GM12878 (cell line): ENCODE measurements at regions not wholly inside any gene's neighbourhood (a gene's known extent, or its start where the extent isn't known, plus 50 kb on each side); places are given as distances from the start of the nearest gene placed in this dataset.

Source experiments
- BCL11A ChIP-seq: IDR thresholded peaks from 2 replicates; pipeline ENCODE4 v1.6.1; 2011; ENCODE audit warnings: low read depth, low read length
- HDAC6 ChIP-seq: fragments of 200-600 bp; sonication (generic); IDR thresholded peaks from one replicate; pipeline ENCODE4 v1.8.0; 2017; ENCODE audit warnings: antibody characterized with exemption; ENCODE audit not compliant: unreplicated experiment
- ZNF622 ChIP-seq: fragments of 450-650 bp; IDR thresholded peaks from 2 replicates; pipeline ENCODE4 v1.6.1; 2017; ENCODE audit warnings: mild to moderate bottlenecking, inconsistent platforms
- TF ChIP-seq, protein P1 (sequence below): IDR thresholded peaks from 2 replicates; pipeline ENCODE4 v1.6.1; 2012; ENCODE audit warnings: improper control_type of control experiment, low read depth, low read length; ENCODE audit not compliant: insufficient replicate concordance
- TF ChIP-seq, protein P2 (sequence below): fragments of 450-650 bp; IDR thresholded peaks from 2 replicates; pipeline ENCODE4 v1.6.1; 2017; ENCODE audit warnings: antibody characterized with exemption, mild to moderate bottlenecking, moderate library complexity
- TF ChIP-seq, protein P3 (sequence below): fragments of 450-650 bp; IDR thresholded peaks from 2 replicates; pipeline ENCODE4 v1.6.1; 2017; ENCODE audit warnings: borderline replicate concordance

DNA sequence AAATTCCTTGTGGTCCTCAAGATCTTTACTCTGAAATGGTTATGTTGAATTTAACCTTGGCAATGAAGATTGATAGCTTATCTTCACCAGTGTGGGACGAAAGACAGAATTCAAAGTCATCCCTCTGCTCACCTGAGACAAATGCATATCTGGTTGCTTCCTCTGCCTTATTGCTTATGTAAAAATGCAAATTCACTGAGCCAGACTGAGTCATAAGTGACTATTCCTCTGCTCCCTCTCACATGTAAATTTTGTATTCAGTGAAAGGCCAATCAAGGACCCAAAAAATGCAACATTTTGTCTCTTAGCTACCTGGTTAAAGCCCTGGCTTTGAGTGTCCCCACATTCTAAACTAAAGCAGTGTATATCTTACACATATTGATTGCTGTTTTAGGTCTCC lies 593.1 kb upstream of the GJE1 start (continued):
- TF ChIP-seq, protein P1, sequence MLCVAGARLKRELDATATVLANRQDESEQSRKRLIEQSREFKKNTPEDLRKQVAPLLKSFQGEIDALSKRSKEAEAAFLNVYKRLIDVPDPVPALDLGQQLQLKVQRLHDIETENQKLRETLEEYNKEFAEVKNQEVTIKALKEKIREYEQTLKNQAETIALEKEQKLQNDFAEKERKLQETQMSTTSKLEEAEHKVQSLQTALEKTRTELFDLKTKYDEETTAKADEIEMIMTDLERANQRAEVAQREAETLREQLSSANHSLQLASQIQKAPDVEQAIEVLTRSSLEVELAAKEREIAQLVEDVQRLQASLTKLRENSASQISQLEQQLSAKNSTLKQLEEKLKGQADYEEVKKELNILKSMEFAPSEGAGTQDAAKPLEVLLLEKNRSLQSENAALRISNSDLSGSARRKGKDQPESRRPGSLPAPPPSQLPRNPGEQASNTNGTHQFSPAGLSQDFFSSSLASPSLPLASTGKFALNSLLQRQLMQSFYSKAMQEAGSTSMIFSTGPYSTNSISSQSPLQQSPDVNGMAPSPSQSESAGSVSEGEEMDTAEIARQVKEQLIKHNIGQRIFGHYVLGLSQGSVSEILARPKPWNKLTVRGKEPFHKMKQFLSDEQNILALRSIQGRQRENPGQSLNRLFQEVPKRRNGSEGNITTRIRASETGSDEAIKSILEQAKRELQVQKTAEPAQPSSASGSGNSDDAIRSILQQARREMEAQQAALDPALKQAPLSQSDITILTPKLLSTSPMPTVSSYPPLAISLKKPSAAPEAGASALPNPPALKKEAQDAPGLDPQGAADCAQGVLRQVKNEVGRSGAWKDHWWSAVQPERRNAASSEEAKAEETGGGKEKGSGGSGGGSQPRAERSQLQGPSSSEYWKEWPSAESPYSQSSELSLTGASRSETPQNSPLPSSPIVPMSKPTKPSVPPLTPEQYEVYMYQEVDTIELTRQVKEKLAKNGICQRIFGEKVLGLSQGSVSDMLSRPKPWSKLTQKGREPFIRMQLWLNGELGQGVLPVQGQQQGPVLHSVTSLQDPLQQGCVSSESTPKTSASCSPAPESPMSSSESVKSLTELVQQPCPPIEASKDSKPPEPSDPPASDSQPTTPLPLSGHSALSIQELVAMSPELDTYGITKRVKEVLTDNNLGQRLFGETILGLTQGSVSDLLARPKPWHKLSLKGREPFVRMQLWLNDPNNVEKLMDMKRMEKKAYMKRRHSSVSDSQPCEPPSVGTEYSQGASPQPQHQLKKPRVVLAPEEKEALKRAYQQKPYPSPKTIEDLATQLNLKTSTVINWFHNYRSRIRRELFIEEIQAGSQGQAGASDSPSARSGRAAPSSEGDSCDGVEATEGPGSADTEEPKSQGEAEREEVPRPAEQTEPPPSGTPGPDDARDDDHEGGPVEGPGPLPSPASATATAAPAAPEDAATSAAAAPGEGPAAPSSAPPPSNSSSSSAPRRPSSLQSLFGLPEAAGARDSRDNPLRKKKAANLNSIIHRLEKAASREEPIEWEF, result no peak
- no peak for TF ChIP-seq BCL11A
- TF ChIP-seq, protein P2, sequence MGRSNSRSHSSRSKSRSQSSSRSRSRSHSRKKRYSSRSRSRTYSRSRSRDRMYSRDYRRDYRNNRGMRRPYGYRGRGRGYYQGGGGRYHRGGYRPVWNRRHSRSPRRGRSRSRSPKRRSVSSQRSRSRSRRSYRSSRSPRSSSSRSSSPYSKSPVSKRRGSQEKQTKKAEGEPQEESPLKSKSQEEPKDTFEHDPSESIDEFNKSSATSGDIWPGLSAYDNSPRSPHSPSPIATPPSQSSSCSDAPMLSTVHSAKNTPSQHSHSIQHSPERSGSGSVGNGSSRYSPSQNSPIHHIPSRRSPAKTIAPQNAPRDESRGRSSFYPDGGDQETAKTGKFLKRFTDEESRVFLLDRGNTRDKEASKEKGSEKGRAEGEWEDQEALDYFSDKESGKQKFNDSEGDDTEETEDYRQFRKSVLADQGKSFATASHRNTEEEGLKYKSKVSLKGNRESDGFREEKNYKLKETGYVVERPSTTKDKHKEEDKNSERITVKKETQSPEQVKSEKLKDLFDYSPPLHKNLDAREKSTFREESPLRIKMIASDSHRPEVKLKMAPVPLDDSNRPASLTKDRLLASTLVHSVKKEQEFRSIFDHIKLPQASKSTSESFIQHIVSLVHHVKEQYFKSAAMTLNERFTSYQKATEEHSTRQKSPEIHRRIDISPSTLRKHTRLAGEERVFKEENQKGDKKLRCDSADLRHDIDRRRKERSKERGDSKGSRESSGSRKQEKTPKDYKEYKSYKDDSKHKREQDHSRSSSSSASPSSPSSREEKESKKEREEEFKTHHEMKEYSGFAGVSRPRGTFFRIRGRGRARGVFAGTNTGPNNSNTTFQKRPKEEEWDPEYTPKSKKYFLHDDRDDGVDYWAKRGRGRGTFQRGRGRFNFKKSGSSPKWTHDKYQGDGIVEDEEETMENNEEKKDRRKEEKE, result no peak
- no peak for TF ChIP-seq HDAC6
- TF ChIP-seq, protein P3, sequence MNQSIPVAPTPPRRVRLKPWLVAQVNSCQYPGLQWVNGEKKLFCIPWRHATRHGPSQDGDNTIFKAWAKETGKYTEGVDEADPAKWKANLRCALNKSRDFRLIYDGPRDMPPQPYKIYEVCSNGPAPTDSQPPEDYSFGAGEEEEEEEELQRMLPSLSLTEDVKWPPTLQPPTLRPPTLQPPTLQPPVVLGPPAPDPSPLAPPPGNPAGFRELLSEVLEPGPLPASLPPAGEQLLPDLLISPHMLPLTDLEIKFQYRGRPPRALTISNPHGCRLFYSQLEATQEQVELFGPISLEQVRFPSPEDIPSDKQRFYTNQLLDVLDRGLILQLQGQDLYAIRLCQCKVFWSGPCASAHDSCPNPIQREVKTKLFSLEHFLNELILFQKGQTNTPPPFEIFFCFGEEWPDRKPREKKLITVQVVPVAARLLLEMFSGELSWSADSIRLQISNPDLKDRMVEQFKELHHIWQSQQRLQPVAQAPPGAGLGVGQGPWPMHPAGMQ, result no peak
- TF ChIP-seq ZNF622, result no peak
